GM18511 (cell line): ENCODE measurements at regions not wholly inside any gene's neighbourhood (a gene's known extent, or its start where the extent isn't known, plus 50 kb on each side); places are given as distances from the start of the nearest gene placed in this dataset.
"Not testable (repeated sequence)": the region's sequence is repeated elsewhere in the genome, so short reads cannot be mapped to it uniquely, and the experiment has no call there.

Experiments
- ATAC-seq: cut with Tn5 transposase; IDR thresholded peaks from one replicate; pipeline ENCODE4 v1.9.1; 2021; ENCODE audit warnings: mild to moderate bottlenecking, moderate library complexity; ENCODE audit not compliant: unreplicated experiment

DNA sequence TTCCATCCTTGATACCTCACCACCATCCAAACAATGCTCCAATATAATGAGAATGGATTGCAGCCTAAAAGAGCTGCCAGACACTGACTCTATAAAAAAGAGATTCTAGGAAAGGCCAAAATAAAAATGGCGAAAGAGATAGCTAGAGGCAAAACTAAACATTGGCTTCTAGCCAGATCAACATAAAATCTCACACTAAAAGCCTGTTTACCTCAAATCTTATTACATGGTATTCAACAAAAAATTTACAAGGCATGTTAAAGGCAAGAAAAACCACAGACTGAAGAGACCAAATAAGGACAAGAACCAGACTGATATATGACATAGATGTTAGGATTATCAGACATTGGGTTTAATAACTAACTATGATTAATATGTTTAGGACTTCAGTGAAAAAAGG lies 1127.0 kb downstream of the DNAJB9 start:
- ATAC-seq: no peak

DNA sequence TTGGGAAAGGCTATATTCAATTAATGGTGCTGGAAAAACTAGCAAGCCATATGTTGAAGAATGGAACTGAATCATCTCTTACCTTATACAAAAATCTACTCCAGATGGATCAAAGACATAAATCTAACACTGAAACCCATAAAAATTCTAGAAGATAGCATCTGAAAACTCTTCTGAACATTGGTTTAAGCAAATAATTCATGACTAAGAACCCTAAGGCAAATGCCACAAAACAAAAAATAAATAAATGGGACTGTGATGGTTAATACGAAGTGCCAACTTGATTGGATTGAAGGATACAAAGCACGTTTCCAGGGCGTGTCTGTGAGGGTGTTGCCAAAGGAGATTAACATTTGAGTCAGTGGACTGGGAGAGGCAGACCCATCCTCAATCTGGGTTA lies 1130.0 kb downstream of the DNAJB9 start:
- ATAC-seq: no peak

DNA sequence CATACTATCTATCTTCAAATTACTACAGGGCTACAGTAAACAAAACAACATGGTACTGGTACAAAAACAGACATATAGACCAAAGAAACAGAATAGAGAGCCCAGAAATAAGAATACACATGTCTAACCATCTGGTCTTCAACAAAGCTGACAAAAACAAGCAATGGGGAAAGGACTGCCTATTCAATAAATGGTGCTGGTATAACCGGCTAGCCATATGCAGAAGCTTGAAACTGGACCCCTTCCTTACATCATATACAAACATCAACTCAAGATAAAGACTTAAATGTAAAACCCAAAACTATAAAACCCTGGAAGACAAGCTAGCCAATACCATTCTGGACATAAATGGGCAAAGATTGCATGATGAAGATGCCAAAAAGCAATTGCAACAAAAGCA lies 1143.7 kb downstream of the DNAJB9 start:
- ATAC-seq: no peak

DNA sequence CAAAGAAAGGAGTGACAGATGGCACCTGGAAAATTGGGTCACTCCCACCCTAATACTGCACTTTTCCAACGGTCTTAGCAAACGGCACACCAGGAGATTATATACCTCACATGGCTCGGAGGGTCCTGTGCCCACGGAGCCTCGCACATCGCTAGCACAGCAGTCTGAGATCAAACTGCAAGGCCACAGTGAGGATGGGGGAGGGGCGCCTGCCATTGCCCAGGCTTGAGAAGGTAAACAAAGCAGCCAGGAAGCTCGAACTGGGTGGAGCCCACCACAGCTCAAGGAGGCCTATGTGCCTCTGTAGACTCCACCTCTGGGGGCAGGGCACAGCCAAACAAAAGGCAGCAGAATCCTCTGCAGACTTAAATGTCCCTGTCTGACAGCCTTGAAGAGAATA lies 1149.7 kb downstream of the DNAJB9 start:
- not testable (repeated sequence) for ATAC-seq

DNA sequence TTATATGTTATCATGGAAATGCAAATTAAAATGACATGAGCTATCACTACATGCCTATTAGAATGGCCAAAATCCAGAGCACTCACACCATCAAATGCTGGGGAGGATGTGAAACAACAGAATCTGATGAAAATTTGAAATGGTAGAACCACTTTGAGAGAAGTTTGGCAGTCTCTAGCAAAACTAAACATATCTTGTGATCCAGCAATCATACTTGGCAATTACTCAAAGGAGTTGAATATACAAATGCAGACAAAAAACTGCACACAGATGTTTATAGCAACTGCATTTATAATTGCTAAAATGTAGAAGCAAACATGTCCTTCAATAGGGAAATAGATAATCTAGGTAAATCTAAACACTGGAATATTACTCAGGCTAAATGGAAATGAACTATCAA lies 1164.9 kb downstream of the DNAJB9 start:
- ATAC-seq: no peak

DNA sequence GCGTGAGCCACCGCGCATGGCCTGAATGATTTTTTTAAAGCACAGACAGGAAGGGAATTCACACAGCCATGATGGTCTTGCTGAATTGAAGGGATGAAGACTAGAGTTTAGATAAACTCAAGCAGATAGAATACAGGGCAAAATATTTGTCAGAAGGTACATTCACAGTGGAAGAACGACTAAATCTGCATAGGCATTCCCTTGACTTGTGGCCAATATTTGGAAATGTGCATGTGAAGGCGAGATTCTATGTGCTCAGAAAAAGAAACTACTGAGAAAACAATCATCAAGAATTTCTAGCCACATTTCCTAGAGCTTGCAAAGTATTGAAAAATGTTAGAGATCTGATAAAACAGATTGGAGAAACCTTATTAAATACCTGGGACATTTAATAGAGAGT lies 1166.2 kb downstream of the DNAJB9 start:
- no peak for ATAC-seq

DNA sequence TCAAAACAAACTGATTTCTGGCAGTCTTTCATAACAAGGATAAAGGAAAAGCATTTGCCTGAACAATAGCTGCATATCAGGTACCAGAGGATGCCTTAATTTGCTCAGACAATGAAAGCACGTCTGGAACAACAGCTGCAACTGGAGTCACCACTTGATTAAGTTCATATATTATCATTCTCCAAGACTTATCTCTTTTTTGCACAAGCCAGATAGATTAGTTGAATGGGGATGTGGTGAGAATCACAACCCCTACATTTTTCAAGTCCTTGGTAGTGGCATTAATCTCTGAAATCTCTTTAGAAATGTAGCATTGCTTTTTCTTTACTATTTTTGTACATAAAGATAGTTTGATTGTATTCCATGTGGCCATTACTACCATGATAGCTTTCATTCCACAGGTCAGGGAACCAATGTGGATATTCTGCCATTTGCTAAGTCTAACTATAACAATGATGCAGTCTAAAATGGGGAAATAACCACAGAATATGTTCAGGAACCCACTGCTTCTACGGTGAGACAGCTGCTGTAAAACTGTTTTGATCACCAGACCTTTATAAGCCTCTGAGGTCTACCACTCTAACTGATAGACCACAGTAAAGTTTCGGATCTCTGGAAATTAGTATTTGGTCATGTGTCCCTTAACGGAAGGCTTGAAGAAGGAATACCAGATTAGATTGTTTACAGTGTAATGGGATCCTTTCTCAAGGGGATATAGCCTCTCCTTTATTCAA lies 1176.2 kb downstream of the DNAJB9 start:
- ATAC-seq: no peak

DNA sequence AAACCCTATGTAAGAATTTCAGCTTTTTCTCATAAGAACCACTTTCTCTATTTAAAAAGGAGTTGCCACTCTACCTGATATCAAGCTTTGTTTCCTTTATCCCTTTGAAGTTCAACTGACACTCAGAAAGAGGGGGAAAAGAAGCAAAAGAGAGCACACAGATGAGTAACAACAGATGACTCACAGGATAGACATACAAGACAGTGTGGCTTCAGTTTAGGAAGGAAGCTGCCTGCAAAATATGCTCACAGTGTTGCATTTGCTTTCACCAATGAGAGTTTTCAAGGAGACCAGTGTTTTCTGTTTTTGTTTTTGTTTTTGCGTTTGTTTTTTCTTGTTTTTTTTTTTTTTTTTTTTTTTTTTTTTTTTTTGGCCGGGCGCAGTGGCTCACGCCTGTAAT lies 1181.6 kb downstream of the DNAJB9 start:
- no peak for ATAC-seq

DNA sequence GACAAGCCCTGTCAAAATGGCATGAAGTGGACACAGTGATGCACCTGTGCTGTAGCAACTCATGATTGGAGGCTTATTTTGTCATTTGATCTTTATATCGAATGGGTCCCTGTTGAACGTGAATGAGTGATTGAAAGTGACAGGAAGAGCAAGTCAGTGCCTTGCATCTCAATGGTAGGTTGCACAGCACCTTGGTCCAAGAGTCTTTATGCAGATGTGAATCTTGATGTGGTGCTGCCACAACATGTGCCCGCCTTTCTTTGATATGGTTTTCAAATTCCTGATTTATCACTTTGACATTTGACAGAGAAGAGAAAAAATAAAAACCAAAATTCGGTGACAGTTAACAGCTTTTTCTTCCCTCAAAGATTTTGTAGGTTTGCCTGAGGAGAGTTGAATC lies 1182.4 kb downstream of the DNAJB9 start:
- ATAC-seq: no peak

DNA sequence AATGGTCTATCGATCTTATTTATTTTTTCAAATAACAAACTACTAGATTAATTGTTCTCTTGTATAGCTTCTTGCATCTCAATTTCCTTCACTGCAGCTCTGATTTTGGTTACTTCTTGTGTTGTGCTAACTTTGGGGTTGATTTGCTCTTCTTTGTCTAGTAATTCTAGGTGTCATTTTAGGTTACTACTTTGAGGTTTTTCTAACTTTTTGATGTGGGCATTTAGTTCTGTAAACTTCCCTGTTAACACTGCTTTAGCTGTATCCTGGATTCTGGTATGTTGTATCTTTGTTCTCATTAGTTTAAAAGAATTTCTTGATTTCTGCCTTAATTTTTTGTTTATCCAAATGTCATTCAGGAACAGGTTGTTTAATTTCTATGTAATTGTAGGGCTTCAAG lies 1188.0 kb downstream of the DNAJB9 start:
- ATAC-seq: no peak

DNA sequence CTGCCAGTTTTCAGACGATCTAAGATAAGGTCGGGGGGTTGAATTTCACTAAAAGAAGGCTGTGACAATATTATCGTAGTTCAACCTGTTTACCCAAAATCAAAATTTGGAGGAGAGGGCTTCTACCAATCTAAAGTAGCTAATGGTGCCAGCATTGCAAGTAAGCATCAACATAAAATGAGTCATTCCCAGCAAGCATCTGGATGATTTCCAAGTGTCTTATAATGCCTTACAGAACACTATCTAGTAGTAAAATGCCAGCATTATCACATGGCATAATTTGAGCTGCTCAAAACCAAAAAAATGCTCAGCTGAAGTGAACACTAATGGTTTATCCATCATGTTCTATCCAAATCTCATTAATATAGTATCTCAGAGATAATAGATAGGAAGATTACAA lies 1193.9 kb downstream of the DNAJB9 start:
- no peak for ATAC-seq

DNA sequence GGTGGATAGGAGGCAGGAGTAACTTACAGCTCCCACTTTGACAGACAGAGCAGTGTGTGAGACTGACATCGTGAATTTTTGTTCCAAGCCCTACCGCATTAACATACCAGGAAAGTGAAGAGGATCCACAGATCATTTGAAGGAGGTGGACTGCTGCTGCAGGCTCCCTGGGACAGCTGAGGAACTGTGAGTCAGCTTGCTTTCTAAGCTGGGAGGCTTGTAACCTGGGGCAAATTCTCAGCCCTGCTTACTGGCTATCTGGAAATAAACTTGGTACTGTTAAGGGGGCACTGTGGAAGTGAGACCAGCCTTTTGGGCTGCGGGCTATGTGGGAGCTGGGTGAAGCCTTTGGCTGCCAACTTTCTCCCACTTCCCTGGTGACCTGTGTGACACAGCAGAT lies 1202.5 kb downstream of the DNAJB9 start:
- ATAC-seq: no peak

DNA sequence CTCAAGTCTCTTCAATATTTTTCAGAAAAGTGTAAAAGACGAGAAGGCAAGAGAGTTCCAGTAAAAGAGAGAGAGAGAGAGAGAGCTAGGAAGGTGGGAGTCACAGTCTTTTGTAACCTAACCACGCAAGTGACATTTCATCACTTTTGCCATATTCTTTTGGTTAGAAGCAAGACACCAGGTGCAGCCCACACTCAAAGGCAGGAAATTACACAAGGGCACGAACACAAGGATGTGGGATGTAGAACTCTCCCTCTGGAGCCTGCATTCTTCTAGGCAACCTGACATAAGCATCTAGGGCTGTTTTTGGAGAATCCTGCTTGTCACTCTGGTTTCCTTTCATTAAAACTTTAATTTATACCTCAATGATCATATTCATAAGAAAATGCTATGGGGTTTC lies 1213.1 kb downstream of the DNAJB9 start:
- no peak for ATAC-seq

DNA sequence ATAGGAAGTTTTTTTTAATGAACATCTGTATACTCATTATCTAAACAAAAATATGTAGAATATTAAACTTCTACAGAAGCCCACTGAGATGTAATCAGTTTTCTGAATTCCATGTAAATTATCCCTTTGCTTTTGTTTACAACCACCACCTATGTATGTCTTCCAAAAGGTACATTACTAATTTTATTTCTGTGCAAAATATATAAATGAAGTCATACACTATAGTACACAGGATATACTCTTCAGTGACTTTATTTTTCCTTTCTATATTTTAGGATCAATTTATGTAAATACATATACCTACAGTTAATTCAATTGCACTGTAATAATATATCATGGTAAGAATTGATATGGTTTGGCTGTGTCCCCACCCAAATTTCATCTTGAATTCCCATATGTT lies 1236.9 kb downstream of the DNAJB9 start:
- no peak for ATAC-seq

DNA sequence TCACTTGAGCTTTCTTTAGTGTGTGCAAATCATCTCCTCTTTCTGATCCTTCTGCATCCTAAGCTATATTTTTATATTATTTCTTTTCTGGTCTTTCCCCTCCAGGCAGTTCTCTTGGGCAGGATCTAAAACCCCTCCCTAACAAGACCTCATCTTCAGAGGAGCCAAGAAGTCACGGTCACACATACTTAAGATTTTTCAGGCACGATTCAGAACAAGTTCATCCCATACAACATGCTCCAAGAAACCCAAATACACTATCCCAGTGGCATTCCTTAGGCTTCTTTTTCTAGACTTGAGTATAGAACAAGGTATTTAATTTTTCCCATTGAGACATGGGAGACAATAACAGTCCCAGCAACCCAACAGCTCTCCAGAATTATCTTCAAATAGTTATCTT lies 1251.5 kb downstream of the DNAJB9 start:
- no peak for ATAC-seq

DNA sequence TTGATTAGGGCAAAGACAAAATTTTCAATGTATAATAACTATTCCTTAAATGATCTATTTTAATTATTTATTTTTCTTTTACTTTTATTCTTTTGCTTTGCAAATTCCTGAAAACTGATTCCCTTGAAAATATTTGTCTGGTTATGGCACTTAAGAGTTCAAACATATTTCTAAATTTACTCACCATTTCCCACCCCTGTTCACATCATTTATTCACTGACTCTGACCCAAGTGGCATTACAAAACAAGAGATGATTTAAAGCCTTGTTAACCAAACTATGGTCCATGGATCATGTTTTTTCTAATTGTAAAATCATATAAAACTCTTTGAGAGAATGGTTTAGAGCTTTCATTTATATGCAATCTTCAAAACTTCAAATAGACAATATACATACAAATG lies 1256.1 kb upstream of the LRRN3 start:
- ATAC-seq: no peak

DNA sequence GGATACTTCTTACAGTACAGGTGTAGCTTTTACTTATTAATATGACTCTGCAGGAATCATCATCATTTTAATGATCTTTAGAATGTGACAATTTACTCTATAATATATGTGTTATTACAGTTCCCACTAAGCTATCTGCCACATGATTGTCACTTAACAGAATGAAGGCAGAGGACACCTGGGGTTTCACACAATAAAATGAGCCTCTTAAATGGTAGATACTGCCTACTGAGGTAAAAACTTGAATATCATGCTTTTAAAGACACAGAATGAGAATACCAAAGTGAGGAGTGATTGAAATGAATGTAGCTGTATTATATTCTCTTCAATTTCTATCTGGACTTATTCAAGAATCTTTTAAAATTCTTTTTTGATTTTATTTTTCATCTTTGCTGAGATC lies 1255.3 kb upstream of the LRRN3 start:
- ATAC-seq: no peak

DNA sequence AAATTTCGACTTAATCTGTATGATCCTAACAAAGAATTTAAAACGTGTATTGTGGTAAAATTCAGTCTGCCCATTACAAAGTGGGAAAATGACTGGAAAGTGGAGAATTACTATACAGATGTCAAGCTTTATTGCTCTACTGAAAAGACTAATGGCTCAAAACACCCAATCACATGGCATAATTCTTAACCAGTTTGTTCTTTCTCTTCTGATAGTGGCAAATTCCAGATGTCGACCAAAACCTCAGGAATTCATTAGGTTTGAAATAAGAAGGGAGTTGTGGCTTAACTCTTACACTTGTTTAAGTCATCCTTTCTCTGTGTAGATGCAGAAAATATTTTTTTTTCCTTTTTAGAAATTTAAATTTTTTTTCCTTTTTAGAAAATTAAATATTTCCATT lies 1254.9 kb upstream of the LRRN3 start:
- ATAC-seq: no peak

DNA sequence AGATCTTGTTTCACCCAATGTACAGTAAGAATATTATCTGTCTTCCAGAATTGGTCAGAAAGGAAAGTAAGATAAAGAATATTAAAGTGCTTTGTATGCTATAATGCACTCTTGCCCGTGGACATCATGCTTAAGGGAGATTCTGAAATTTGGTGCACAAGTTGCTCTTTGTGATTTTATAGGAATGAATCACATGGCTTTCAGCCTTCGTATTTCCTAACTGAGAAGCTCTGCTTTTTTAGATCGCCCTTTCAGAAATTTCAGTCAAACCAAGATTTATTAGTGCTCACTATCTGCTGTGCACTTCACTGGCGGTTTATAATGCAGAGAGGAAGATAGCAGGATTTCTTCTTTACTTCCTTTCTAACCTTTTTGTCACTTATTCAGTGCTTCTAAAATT lies 1248.5 kb upstream of the LRRN3 start:
- no peak for ATAC-seq

DNA sequence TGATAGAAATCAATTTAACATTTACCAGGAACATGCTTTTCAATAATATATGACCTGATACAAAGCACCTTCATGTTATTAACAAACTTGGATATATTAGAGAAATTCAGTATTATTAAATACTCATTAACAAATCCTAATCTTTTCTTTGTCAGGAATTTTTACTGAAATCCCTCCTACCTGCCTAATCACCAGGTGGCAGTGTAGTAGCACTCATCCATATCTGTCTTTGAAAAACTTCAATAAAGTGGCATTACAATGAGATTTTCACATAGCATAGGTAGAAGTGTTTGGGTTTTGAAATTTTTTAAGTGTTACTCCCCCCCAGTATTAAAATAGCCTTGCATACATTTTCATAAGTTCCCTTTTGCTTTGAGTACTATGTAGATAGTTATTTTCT lies 1246.6 kb upstream of the LRRN3 start:
- ATAC-seq: no peak

DNA sequence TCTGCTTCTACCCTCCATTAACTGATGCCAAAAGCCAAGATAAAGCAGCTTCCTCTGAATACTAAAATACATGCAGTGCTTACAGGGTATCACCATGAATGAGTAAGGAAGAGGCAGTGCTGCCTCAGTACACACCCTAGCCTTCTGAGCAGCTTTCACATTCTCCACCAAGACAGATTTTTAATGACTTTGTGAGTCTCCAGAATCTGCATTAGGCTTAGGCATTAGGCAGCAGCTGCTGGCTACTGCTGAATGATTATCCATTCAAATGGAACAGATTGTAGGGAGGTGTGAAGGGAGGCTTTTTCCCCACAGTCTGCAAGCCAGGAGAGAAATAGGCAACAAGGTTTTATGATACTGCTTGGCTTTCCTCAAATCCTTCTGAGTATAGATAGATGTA lies 1226.7 kb upstream of the LRRN3 start:
- ATAC-seq: no peak

DNA sequence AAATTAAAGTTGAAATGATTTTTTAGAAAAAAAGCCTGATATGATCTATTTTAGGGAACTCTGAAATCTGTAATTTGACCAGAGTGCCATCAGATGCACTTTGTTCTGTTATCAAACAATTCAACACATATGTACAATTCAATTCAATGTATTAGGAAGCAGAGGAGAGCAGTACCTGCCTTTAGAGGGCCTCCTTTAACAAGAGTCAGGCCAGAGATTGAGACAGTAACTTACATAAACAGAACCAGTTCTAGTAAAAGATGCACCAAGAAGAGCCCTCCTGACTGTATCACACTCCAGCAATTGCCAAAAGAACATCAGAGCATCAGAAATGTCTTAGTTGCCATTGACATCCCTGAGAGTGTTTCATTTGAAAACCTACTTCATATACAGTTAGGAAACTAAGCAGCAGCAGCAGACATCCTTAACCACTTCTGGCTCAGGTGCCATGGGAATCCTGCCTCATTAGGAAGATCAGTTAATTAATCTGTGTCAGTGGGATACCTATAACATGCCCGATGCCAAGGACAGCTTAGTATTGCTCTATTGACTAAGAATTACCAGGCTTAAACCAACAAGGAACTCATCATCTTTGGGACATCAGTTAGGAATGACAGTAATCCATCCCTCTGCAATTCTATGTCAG lies 1222.6 kb upstream of the LRRN3 start:
- ATAC-seq: no peak

DNA sequence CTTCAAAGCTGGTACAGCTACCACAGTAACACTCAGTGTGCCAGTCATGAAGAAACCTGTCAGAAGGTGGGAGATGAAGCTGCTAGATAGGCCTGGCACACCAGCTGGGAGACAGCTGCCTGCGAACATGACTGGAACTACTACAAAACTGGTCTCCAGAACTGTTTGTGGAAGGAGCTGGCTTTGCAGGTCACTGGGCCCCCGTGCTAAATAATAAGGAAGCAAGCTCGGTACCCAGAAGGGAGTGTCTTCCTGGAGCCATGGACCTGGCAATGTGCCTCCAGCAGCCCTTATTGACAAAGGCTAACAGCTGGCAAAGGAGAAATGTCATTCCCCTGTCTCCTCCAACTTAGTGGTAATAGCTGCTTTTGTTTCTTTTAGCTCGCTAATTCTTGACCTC lies 1217.6 kb upstream of the LRRN3 start:
- ATAC-seq: no peak
